CD4-positive, alpha-beta T cell treated with Interleukin-15 for 1 hour (primary cell): ENCODE measurements at regions not wholly inside any gene's neighbourhood (a gene's known extent, or its start where the extent isn't known, plus 50 kb on each side); places are given as distances from the start of the nearest gene placed in this dataset.
A peak's percentile ranks its signal among the peaks of the same experiment; 100 is the strongest.

Source experiments
- DNase-seq: peaks from one replicate; pipeline ENCODE4 v3.0.0-alpha.2; 2020

DNA sequence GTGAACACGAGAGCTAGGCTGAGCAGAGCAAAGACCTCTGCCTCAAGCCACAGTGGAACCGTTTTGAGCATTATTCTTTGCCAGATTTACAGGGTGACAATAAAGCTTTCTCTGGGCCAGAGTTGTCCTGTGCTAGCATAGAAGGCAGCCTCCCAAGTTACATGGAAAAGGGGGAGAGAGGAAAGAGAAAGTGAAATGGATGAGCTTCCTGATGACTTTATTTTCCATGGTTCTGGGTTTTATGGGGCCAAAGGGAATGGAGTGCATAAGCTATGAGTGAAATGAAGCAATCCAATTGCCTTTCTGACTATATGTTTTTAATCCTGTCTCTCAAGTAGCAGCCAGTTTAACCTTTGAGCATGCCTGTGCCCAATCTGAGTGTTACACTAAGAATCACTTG is 428.4 kb downstream of the COG6 start:
- no peak for DNase-seq

DNA sequence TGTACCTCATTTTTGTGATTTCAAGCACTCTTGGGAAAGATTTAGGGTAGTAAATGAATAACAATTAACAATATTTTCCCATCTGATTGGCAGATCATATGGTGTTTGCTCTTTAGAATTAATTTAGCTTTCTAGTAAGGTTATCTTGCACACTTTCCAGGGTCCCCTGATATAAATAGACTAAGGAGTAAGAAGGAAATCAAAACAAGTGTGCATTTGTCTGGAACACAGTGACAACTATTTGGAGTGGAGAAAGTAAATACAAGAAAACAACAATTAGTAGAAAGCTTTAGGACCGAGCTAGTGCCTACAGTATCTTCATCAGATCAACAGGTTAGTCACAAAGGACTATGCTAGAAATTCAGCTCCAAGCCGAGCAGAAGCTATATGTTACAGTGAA is 429.5 kb downstream of the COG6 start:
- DNase-seq = no peak

GRCh38 chr13:40087091-40088002 is 431.9 kb downstream of the COG6 start:
- DNase-seq = no peak

DNA sequence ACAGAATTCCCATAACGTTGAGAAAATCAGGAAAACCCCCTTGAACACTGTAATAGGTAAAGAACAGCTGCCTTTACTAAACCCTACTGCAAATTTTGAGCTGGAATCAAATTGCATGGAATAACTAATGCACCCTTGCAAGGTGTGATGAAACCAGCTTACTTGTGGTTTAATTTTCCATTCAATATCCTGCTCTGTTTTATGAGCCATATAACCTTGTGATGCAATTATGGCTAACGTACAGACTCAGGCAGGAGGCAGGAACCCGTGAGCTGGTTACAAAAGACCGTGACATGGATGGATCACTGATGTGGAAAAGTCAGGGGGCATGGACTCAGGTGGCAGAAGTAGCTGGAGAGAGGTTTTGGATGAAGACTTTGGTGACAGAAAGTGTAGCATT is 438.6 kb downstream of the COG6 start:
- DNase-seq = no peak

- DNase-seq = no peak
Measured at GRCh38 chr13:40095695-40096356, 440.4 kb downstream of the COG6 start.

DNA sequence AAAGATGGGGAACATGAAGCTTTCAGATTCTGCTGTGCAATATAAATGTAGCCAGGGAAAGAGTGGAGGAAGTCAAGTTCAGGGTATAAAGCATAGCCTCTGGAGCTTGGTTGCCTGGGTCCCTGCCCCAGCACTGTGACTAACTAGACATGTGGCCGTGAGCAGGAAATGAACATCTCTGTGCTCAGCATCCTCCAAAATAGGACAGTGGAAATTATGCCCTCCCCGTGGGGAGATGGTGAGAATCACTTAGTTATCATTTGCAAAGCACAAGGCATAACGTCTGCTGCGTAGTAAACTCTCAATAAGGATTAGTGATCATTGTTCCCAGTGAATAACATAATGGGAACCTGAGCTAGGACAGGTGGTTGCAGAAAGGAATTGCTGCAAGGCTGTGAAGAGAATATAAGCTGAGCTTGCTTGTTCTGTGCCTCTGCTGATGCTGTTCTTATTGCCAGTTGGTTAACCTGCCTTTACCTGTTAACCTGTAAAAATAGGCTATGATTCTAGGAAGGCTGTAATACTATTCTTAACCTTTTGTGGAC is 441.0 kb downstream of the COG6 start:
- DNase-seq = no peak

DNA sequence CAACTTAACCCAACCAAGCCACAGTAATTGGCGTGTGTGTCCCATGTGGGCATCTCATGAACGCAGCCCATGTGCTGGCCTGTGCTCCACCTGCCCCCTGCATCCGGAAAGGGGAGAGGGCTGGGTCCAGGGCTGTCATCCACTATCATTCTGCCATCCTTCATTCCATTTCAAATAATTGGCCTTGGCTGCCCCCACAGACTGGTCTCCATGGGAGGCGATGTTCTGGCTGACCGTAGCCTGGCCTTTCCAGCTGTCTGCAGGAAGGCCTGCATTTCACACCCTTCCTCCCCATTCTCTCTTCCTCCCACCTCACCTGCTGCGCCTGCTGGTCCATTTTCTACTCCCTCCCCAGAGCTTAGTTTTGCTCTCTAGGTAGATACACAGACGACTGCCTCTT is 442.8 kb downstream of the COG6 start:
- DNase-seq = no peak

- DNase-seq = no peak
Measured at GRCh38 chr13:40101708-40102359, 446.4 kb downstream of the COG6 start.

DNA sequence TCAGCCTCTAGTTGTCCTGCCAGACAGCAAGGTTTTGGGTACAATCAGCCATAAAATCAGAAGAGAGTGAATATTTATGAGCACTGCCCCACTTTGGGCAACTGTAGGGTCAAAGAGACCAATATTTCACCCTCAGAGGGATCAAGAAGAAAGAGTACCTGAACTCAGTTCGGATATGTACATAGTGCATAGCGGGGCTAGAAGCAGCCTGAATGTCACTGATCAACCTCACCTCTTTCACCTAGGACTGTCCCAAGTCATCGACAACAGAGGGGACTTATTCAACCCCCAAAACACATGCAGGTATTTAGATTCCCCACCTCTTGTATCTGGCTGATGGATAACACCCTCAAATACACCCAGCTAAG is 446.9 kb downstream of the COG6 start:
- DNase-seq = no peak

DNA sequence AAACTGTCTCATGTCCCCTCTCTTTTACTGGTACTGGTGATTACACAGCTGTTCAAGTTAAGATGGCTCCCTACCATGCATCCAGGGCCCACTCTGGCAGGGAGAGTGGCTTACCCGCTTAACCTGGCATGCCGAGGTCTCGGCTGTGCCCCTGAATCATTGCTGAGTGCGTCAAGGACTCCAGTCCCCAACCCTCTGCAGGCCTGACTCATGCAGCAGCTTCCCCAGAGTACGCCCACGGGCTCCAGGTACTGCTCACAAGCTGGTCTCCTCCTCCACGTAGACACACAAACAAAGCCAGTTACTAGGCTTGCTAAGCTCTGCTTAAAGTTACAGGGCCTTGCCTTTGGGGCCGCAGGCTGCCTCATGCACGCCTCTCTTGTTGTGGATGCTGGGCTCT is 447.4 kb downstream of the COG6 start:
- DNase-seq = peak; percentile 32

DNA sequence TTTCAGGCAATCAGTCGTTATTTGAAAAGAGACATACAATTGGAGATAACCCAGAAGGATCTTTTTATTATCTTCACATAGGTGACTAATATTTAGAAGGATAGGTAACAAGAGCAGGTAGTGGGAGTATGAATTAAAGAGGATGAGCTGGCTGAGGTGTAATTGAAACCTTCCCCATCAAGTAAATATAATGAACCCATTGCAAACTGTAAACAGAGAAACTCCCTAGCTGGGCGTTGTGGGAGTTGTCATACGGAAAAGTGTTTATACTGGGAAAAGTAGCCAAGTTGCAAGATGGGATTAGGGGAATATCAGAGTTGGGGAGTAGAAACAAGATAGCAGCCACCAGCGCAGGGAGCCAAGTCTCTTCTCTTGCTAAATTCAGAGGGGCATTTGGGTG is 448.4 kb downstream of the COG6 start:
- no peak for DNase-seq

GRCh38 chr13:40105231-40105630 is 449.8 kb downstream of the COG6 start:
- DNase-seq = no peak

- no peak for DNase-seq
Measured at GRCh38 chr13:40109351-40109844, 453.9 kb downstream of the COG6 start.

DNA sequence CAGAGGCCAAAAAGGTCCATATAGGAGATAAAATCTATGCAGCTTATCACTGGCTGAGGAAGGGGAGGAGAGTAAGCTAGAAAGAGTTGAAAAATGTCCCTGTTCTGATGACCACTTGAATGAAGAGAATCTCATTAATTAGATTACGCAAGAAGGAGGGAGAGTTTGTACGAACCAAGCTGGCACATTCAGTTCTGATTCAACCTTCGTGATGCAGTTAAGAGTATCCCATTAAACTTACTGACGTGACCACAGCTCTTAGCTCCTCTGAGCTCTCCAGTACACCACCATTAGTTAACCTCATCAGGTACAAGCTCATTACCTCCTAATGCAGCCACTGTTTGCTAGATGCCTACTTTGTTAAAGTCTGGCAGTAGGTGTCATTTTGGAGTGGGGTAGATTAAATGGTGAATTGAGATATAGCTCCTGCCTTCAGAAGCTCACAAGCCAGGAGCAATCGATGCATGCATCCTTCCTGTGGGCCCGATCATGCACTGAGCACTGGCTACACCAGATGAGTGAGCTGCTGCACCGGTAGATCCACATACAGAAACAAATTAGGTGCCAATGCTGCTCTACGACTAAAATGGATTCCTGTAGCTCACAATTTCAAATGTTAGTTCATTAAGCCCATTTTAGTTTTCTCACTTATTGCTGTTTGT is 458.3 kb downstream of the COG6 start:
- DNase-seq = no peak

DNA sequence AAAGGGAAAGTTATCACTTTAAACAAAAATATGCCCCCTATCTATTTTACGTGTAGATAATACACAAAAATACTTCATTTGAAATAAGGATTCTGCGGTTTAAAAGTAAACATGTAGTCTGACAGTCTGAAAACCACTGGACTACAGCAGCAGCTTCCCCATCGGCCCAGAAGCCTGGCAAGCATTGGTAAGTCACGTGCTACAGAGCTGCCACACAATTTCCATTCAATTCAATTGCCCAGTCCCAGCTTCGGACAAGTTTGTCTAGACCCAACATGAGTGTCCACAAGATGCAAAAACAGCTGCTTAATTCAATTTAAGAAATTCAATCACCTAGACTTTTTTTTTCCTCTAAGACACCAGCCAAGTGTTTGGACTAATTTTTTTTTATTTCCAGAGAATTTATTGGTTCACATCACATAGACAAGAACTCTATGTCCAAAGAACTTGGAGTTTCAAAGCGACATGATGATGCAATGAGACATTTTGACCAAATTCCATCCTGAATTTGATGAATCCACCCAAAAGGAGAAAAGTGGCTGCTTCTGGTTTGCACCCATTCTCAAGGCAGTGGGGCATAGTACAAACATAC is 458.9 kb downstream of the COG6 start:
- DNase-seq = no peak

DNA sequence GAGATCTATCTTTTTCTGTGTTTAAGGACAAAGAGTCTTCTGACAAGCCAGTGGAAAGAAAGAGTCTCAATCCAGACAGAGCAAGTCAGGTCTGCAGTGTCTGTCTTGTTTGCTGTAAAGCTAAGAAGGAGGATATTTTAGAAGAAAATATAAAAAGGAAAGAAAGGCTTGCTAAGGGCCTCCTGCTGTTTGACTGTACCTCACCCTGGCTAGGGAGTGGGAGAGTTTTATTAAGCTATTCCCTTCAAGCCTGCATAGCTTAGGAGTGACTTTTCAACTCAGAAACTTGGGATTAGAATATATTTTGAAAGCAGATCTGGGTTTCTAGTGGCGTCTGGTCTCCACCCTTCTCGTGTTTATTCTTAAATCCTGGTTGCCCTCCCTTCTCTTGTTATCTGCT is 460.0 kb downstream of the COG6 start:
- DNase-seq = no peak

DNA sequence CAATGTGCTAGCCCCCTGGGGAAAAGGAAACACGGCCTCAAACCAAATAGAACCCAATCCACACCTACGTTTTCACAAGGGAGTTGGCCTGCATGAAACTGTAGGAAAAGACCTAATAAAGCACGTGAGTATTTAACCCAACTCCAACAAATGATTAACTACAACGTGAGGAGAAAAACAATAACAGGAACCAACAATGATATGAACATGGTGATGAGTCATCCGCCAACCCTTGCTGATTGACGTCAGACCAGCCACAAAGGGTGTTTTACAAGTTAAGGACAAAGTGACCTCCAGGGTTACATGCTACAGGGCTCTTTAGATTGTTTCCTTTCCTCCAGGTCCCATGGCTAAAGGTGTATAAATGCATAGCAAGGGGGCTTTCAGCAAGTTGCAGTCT is 460.5 kb downstream of the COG6 start:
- DNase-seq = peak; percentile 55

GRCh38 chr13:40118337-40118736 is 462.9 kb downstream of the COG6 start:
- no peak for DNase-seq

DNA sequence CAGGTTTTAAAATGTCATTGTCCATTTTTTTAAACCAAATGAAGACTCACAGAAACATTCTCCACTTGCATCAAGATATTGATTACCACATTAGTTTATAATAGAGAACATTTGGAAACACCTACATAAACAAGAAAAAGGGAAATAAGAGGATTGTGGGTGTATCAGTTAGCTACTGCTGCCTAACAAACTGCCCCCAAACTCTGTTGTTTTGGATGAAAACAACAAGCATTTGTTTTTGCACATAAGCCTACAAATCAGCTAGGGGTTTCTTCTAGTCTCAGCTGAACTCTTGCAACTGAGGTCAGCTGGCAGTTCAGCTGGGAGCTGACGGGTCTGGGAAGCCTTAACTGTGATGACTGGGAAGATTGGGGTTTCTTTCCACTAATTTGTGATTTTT is 464.4 kb downstream of the COG6 start:
- DNase-seq = no peak

- DNase-seq = no peak
Measured at GRCh38 chr13:40120288-40120687, 464.8 kb downstream of the COG6 start.

DNA sequence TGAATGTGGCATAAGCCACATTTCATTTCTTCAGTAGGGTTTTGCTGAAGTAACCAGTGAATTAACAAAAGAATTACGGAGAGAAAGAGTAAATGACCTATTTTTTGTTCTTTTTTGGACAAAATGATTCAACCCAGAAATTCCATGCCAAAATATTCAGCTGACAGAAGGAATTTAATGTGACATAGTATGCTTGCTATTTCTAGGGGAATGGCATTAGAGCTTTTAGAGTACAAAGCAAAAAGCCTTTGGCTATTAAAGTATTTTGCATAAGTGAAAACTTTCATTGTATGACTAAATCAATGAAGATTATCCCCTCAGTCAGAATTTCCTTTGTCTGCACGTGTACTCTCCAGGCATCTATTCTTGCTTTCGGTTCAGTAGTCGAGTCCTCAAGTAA is 465.3 kb downstream of the COG6 start:
- DNase-seq = no peak

DNA sequence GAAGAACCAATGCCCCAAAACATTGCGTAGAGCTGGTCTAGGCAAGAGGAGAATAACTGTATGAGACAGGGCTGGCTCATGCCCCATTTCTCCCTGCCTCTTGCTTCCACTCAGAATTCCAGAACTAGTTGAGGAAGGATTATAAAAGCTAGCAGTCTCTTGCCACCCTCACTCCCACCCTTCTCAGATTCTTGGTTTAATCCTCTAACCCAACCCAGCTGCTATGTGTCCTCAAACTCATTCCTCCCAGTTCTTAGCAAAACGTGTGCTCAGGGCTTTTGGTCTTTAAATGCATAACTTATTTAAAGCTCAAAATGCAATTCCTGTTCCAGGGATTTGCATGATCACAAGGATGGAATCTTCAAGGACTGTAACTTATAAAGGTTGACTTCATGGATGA is 466.3 kb downstream of the COG6 start:
- no peak for DNase-seq
